ENCODE measurements at regions not wholly inside any gene's neighbourhood (a gene's known extent, or its start where the extent isn't known, plus 50 kb on each side); places are given as distances from the start of the nearest gene placed in this dataset.

- no peak for TF ChIP-seq FOS (IDR thresholded peaks at IDR 0.05; ENCODE audit: borderline replicate concordance, insufficient read depth, low read length)
- TF ChIP-seq CTCF (IDR thresholded peaks at IDR 0.05; ENCODE audit: extremely low read depth in 1 of 2, insufficient read depth in 1 of 2, low read depth in 1 of 2, low read length in 2 of 2): no peak
- TF ChIP-seq POLR2A (IDR thresholded peaks at IDR 0.05; ENCODE audit: low read depth, low read length): no peak
- TF ChIP-seq POLR2AphosphoS5 (IDR thresholded peaks at IDR 0.05; ENCODE audit: insufficient read depth, low read depth, low read length): no peak
- no peak for TF ChIP-seq EZH2 (IDR thresholded peaks at IDR 0.05; ENCODE audit: borderline replicate concordance, low read depth, low read length, severe bottlenecking)
These were observed 526.4 kb downstream of the NR2F1-AS1 start for GRCh38 chr5:93054424-93055163.

Data from endothelial cell of umbilical vein (primary cell).